Loucy (cell line): ENCODE measurements at regions not wholly inside any gene's neighbourhood (a gene's known extent, or its start where the extent isn't known, plus 50 kb on each side); places are given as distances from the start of the nearest gene placed in this dataset.

Experiments used
- EZH2phosphoT487 ChIP-seq: fragments of 200-600 bp; IDR thresholded peaks from 2 replicates; pipeline ENCODE4 v1.6.1; 2018; ENCODE audit warnings: antibody characterized with exemption, mild to moderate bottlenecking, moderate library complexity, borderline replicate concordance
- TF ChIP-seq, protein P1 (sequence below): fragments of 200-600 bp; sonication (generic); conservative IDR thresholded peaks from 2 replicates; pipeline ENCODE4 v1.5.1; 2014; ENCODE audit warnings: mild to moderate bottlenecking, antibody characterized with exemption, low read length

DNA sequence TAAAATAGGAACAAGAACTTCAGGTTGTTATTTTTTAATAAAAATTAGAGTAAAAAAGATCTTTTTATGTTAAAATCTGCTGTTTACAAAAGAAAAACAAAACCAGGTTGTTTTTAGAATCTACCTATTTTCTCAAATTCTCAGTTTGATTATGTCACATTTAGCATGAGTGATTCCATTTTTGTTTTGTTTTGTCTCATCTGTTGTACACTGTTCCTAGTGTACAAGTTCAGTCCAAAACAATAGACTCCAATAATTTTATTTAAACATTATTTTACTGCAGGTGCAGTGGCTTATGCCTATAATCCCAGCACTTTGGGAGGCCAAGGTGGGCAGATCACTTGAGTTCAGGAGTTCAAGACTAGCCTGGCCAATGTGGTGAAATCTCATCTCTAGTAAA lies 2142.7 kb downstream of the TP53TG3F start:
- TF ChIP-seq, protein P1, sequence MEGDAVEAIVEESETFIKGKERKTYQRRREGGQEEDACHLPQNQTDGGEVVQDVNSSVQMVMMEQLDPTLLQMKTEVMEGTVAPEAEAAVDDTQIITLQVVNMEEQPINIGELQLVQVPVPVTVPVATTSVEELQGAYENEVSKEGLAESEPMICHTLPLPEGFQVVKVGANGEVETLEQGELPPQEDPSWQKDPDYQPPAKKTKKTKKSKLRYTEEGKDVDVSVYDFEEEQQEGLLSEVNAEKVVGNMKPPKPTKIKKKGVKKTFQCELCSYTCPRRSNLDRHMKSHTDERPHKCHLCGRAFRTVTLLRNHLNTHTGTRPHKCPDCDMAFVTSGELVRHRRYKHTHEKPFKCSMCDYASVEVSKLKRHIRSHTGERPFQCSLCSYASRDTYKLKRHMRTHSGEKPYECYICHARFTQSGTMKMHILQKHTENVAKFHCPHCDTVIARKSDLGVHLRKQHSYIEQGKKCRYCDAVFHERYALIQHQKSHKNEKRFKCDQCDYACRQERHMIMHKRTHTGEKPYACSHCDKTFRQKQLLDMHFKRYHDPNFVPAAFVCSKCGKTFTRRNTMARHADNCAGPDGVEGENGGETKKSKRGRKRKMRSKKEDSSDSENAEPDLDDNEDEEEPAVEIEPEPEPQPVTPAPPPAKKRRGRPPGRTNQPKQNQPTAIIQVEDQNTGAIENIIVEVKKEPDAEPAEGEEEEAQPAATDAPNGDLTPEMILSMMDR, result no peak
- TF ChIP-seq EZH2phosphoT487, result no peak
